HL-60 (cell line): ENCODE measurements at regions not wholly inside any gene's neighbourhood (a gene's known extent, or its start where the extent isn't known, plus 50 kb on each side); places are given as distances from the start of the nearest gene placed in this dataset.

Experiments
- CTCF ChIP-seq: IDR thresholded peaks from one replicate; pipeline ENCODE4 v1.5.1; 2011; ENCODE audit warnings: low read length, control low read depth, inconsistent platforms; ENCODE audit not compliant: insufficient read depth
- GABPA ChIP-seq: IDR thresholded peaks from 2 replicates; pipeline ENCODE4 v1.6.1; 2012; ENCODE audit warnings: low read depth
- POLR2AphosphoS5 ChIP-seq: IDR thresholded peaks from 2 replicates; pipeline ENCODE4 v1.6.1; 2012; ENCODE audit warnings: low read depth
- REST ChIP-seq: IDR thresholded peaks from 2 replicates; pipeline ENCODE4 v1.6.1; 2012; ENCODE audit warnings: low read depth; ENCODE audit not compliant: insufficient replicate concordance

GRCh38 chr10:43899224-43899959 is 250.7 kb upstream of the ZNF32 start:
- TF ChIP-seq POLR2AphosphoS5 (no peak), REST (no peak), CTCF (no peak), GABPA (no peak)
